Hematopoietic multipotent progenitor cell (in vitro differentiated cells): ENCODE measurements at regions not wholly inside any gene's neighbourhood (a gene's known extent, or its start where the extent isn't known, plus 50 kb on each side); places are given as distances from the start of the nearest gene placed in this dataset.
A peak's percentile ranks its signal among the peaks of the same experiment; 100 is the strongest.
"Not testable (repeated sequence)": the region's sequence is repeated elsewhere in the genome, so short reads cannot be mapped to it uniquely, and the experiment has no call there.

Experiments
- DNase-seq, 3 donors: peaks; one replicate each; pipeline ENCODE4 v3.0.0-alpha.2; 2011 to 2015; ENCODE audit warnings: low read depth in 2 of 3, low spot score in 2 of 3

DNA sequence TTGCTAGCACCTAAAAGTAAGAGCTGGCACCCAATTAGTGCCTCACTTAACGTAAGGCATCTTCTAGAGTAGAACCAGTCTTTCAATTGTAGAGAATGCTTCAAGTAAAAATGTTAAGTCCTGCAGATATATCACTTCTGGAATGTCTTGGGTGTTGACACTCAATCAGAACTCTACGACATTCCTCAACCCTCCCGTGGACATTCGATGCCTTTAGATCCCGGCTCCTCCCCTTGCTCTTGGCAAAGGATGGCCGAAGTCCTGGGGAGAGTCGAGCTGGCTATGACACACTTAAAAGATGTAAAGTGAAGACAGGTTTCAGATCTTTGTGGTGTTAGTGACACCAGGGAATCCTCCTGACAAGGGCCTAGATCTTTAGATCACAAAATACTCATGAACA, 87.5 kb upstream of the ERCC6L2 start:
- no peak for DNase-seq

GRCh38 chr9:95785209-95785608, 90.3 kb upstream of the ERCC6L2 start:
- no peak for DNase-seq

- no peak for DNase-seq
Measured at GRCh38 chr9:95784318-95784717, 91.2 kb upstream of the ERCC6L2 start.

- DNase-seq, result no peak
Measured at GRCh38 chr9:95783426-95783975, 92.0 kb upstream of the ERCC6L2 start.

DNA sequence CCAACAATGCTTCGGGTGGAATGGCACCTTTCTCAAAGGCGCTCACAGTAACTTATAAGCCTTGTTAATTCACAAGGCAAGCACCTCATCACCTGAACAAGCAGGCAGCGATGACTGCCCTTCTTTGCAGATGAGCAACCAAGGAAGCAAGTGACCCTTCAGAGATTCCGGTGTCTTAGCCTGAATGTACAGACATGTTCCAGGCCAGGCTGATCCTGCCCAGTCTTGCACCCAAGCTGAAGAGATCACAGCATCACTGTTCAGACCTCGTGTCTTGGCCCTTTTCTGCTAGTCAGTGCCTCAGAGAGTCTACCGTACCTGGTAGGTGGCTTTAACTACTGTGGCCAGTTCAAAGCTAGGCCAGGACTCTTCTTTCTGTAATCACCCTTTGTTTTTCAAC, 94.7 kb upstream of the ERCC6L2 start:
- no peak for DNase-seq

- DNase-seq, result no peak
Measured at GRCh38 chr9:95780121-95780520, 95.4 kb upstream of the ERCC6L2 start.

GRCh38 chr9:95779597-95779996, 95.9 kb upstream of the ERCC6L2 start:
- not testable (repeated sequence) for DNase-seq

DNA sequence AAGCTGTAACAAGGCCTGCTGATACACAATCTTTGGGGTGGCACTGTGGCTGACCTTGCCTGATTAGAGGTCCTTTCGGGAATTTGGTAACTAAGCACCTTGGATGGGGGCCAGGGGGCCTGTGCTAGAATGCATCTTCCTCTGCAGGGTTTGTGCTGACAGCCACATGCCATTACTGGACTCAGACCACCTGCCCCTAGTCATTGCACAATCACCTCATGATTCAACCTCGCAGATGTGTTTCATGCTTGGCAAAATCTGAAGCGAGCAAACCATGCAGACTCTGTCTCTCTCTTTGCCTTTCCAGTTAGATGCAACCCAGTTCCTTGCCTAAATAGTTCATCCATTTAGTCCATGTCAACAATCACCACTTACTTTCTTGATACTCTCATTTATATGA, 96.5 kb upstream of the ERCC6L2 start:
- DNase-seq, result no peak

DNA sequence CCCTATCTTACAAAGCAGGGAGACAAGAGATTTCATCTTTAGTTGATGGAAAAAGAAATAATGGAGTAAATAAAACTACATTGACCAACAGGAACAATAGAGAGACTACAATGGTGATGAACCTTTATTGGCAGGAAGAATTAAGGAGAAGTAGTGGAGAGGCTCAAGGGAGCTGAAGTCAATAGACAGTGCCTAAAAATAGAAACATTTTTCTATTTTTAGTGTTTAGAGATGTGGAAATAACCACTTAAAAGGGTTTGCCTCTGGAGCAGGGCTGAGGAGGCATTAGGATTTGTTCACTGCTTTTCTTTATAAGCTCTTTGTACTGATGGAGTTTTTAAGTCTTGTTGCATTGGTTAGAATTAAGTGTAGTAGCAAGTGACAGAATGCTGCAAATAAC, 98.4 kb upstream of the ERCC6L2 start:
- DNase-seq, result no peak

- DNase-seq, result no peak
Measured at GRCh38 chr9:95776176-95776575, 99.3 kb upstream of the ERCC6L2 start.

DNA sequence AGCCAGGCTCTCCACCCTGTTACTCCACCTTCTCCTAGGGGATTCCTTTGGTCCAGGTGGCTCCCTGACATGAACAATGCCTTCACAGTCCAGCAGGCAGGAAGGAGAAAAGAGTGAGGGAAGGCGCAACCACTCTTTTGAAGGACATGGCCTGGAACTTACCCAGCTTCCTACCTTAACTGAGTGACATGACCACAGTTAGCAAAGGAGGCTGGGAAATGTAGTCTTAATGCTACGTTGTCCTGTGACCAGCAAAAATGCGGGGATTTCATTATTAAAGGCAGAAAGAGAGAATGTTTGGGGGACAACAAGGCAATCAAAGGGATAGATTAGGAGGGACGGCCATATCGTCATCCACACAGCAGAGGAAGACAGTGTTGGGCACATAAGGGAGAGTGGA, 100.3 kb upstream of the ERCC6L2 start:
- DNase-seq, result no peak

GRCh38 chr9:95773053-95773418, 102.5 kb upstream of the ERCC6L2 start:
- DNase-seq, result no peak

DNA sequence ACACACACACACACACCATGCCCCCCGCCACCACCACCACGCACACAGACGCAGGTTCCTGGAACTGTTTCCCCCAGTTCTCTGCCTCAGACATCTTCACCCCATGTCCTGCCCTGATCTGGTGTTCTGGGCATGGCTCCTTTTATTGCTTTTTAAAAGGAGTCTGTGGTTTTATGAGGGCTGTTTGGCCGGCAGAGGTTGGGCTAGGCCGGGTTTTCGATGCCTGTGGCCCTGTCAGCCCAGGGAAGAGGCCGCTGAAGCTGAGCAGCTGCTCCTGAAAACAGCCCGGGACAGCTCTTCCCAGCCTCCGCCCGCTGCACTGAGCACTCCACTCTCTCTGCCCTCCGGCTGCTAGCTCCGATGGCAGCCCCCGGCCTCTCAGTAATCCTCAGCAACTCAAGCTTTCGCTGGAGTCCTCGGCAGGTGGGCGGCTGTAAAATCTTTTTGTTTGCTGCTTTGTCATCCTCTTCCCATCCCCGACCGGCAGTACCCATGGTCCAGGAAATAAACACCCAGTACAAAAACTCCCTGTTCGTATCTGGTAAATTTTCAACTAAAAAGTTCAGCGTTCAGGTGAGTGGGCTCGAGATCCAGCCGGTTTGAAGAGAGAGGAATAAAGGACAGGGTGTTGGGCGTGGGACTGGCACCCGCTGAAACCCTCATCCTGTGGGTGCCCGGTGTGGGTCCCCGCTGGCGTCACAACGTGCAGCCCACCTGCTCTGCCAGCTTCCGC, 103.0 kb upstream of the ERCC6L2 start:
- peak in 1 of 3 donors; percentile 3 for DNase-seq

- no peak for DNase-seq
Measured at GRCh38 chr9:95771556-95772246, 103.8 kb upstream of the ERCC6L2 start.

GRCh38 chr9:95770653-95771131, 104.8 kb upstream of the ERCC6L2 start:
- no peak for DNase-seq

GRCh38 chr9:95769909-95770433, 105.5 kb upstream of the ERCC6L2 start:
- DNase-seq, result no peak

- DNase-seq, result no peak
Measured at GRCh38 chr9:95769473-95769872, 106.0 kb upstream of the ERCC6L2 start.

DNA sequence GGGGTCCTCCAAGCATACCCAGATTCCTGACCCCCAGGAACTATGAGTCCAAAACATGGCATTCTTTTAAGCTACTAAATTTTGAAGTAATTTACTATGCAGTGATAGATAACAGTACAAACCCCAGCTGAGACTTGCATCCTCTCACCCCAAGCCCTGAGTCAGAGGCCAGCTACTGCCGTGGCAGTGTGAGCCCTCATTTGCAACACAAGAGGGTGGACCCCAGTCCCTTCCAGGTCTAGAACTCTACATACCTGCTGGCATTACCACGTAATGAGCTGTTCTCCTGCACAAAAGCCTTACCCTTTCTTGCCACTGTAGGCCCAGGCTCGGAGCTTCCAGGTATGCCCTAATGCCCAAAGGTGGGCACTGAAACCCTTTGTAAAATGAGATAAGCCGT, 108.6 kb upstream of the ERCC6L2 start:
- DNase-seq, result no peak

GRCh38 chr9:95764533-95765319, 110.8 kb upstream of the ERCC6L2 start:
- DNase-seq, result no peak

GRCh38 chr9:95763983-95764382, 111.5 kb upstream of the ERCC6L2 start:
- no peak for DNase-seq

- DNase-seq, result no peak
Measured at GRCh38 chr9:95763006-95763405, 112.5 kb upstream of the ERCC6L2 start.
